ENCODE measurements at regions not wholly inside any gene's neighbourhood (a gene's known extent, or its start where the extent isn't known, plus 50 kb on each side); places are given as distances from the start of the nearest gene placed in this dataset.
A peak's percentile ranks its signal among the peaks of the same experiment; 100 is the strongest.

GRCh38 chr17:77529328-77529650 is 388.5 kb downstream of the SEC14L1 start:
- no peak overlapping the region for H3K18ac ChIP-seq (ENCODE audit: extremely low read depth, low read length)
- peaks cover 0 to 24% (median 20%) of the 10 kb centered on the region in 4 experiments; a peak in 6 of 7 replicates for H3K27me3 ChIP-seq (replicated peaks in 1 of 4; ENCODE audit: control insufficient read depth in 3 of 4, extremely low read depth in 1 of 4, insufficient read depth in 3 of 4, low read length in 3 of 4)
- no peak overlapping the region for H4K5ac ChIP-seq (ENCODE audit: insufficient read length, low read depth, low read length)
- no peaks in the 10 kb centered on the region for H3K36me3 ChIP-seq (ENCODE audit: control insufficient read depth in 2 of 4, insufficient read depth in 4 of 4, low read length in 3 of 4)
- no peak for TF ChIP-seq SP1 (IDR thresholded peaks at IDR 0.05; ENCODE audit: low read depth, low read length)
- TF ChIP-seq EGR1 (IDR thresholded peaks at IDR 0.05; ENCODE audit: borderline replicate concordance, low read depth, low read length), result no peak
- no peak for TF ChIP-seq ASH2L (IDR thresholded peaks at IDR 0.05; ENCODE audit: low read length)
- no peak for TF ChIP-seq RNF2 (IDR thresholded peaks at IDR 0.05; ENCODE audit: borderline replicate concordance, low read depth, low read length, missing control alignments, poor library complexity, severe bottlenecking)
- no peak for TF ChIP-seq RAD21 (IDR thresholded peaks at IDR 0.05 in 1 of 2, conservative IDR thresholded peaks at IDR 0.05 in 1 of 2; ENCODE audit: low read depth in 2 of 2, low read length in 2 of 2)
- TF ChIP-seq NANOG (IDR thresholded peaks at IDR 0.05; ENCODE audit: insufficient read depth, low read depth, low read length, poor library complexity, severe bottlenecking), result no peak
- TF ChIP-seq POU5F1 (IDR thresholded peaks at IDR 0.05; ENCODE audit: low read depth, low read length), result no peak
- no peak overlapping the region for H3K27ac ChIP-seq (ENCODE audit: low read depth, low read length)
- H2BK120ac ChIP-seq (replicated peaks; ENCODE audit: low read depth, low read length), result no peak overlapping the region
- H3K56ac ChIP-seq (replicated peaks; ENCODE audit: insufficient read length, low read depth, low read length), result no peak overlapping the region
- H3K14ac ChIP-seq (ENCODE audit: insufficient read length), result no peak overlapping the region
- H3K4ac ChIP-seq (replicated peaks; ENCODE audit: insufficient read length, low read depth, low read length), result no peak overlapping the region
- DNase-seq (ENCODE audit: low read depth in 1 of 2, low spot score in 2 of 2) (no peak), FAIRE-seq (no peak)
- H3K79me2 ChIP-seq (ENCODE audit: control insufficient read depth in 1 of 2, insufficient read depth in 2 of 2, low read length in 2 of 2), result no peaks in the 10 kb centered on the region
- peak overlapping the region; percentile 83 to 84 for H3K4me2 ChIP-seq (ENCODE audit: insufficient read depth in 1 of 2, low read depth in 2 of 2, low read length in 2 of 2)
- H4K91ac ChIP-seq (replicated peaks; ENCODE audit: insufficient read length, low read length), result no peak overlapping the region
- WGBS, 2 experiments (ENCODE audit: extremely low coverage in 1 of 2, insufficient coverage in 1 of 2, insufficient read length in 1 of 2, insufficient replicate concordance in 2 of 2, low coverage in 1 of 2, low lambda C conversion rate in 2 of 2, missing lambda C conversion rate in 1 of 2), result 38% methylated on average over 7 of the region's 7 CpGs; no CpG with 5 or more reads in 1 of the 2 experiments
- H2AK5ac ChIP-seq (ENCODE audit: low read depth, low read length), result no peak overlapping the region
- H2BK15ac ChIP-seq (ENCODE audit: low read length), result no peak overlapping the region
- no peak overlapping the region for H2BK5ac ChIP-seq (ENCODE audit: low read depth, low read length)
- H2AFZ ChIP-seq (ENCODE audit: low read length), result no peak overlapping the region
- no peak overlapping the region for H3K9ac ChIP-seq (replicated peaks in 1 of 4; ENCODE audit: extremely low read depth in 1 of 4, low read depth in 3 of 4, low read length in 3 of 4)
- H4K20me1 ChIP-seq (replicated peaks in 1 of 2; ENCODE audit: control insufficient read depth in 1 of 2, insufficient read depth in 2 of 2, low read length in 2 of 2), result no peaks in the 10 kb centered on the region
- H3K9me3 ChIP-seq (ENCODE audit: insufficient read depth in 2 of 2, low read depth in 1 of 2, low read length in 1 of 2), result peaks cover 7 to 13% of the 10 kb centered on the region in 2 experiments; a peak in 2 of 4 replicates
- H2BK20ac ChIP-seq (ENCODE audit: low read length), result no peak overlapping the region
- H3K23me2 ChIP-seq (ENCODE audit: low read depth, low read length), result peaks cover 9% of the 10 kb centered on the region; the same call in 1 of the 2 replicates
- H4K8ac ChIP-seq (ENCODE audit: extremely low read depth, insufficient read depth, low read length), result no peak overlapping the region
- ChIA-PET POLR2A (ENCODE audit: partially characterized antibody) (interaction anchor here (0.9 to 1.2 kb wide), 2 partner anchors 26 to 657 kb away, joined by 3 to 5 read pairs; partner anchors contain the start of genes AFMID and TK1), CTCF (ENCODE audit: partially characterized antibody) (interaction anchor here (0.6 to 2.5 kb wide), 8 partner anchors 8 to 723 kb away, joined by 3 to 9 read pairs (median 4); no protein-coding TSS in a partner anchor)
- H3K23ac ChIP-seq (ENCODE audit: insufficient read length), result no peak overlapping the region
- H2BK12ac ChIP-seq (ENCODE audit: low read depth, low read length), result no peak overlapping the region
- no peaks in the 10 kb centered on the region for H3K79me1 ChIP-seq (ENCODE audit: low read depth, low read length)
- peaks cover 0 to 3% (median 0%) of the 10 kb centered on the region in 4 experiments; a peak in 2 of 7 replicates for H3K4me1 ChIP-seq (replicated peaks in 1 of 4; ENCODE audit: control insufficient read depth in 3 of 4, insufficient read depth in 4 of 4, low read length in 3 of 4)
- peak overlapping the region; percentile 57 to 64 (median 64); a peak in 7 of 8 replicates for H3K4me3 ChIP-seq (ENCODE audit: extremely low read depth in 1 of 4, insufficient read depth in 2 of 4, low read depth in 3 of 4, low read length in 4 of 4)
